H1 (cell line): ENCODE measurements at regions not wholly inside any gene's neighbourhood (a gene's known extent, or its start where the extent isn't known, plus 50 kb on each side); places are given as distances from the start of the nearest gene placed in this dataset.

Source experiments
- CTCF ChIA-PET: fragments of 300-600 bp; sonication (Branson Sonifier 250); formaldehyde crosslinking; loops from one replicate; lab custom pipeline; 2021; ENCODE audit not compliant: partially characterized antibody; lab: Charles Lee
- POLR2A ChIA-PET: fragments of 300-600 bp; sonication (Branson Sonifier 250); formaldehyde crosslinking; loops from one replicate; lab custom pipeline; 2021; ENCODE audit warnings: inconsistent platforms; ENCODE audit not compliant: partially characterized antibody; lab: Charles Lee
- DNase-seq, 2 experiments: peaks; one replicate each; pipeline versions ENCODE4 v3.0.0 to v3.0.0-alpha.2; 2010 to 2022; ENCODE audit warnings: low spot score in 2 of 2, low read depth in 1 of 2, mixed read lengths in 1 of 2
- FAIRE-seq: peaks from 2 replicates; lab custom pipeline; 2011; peaks lifted over from hg19 to GRCh38; lab: Jason Lieb, UNC
- H2AFZ ChIP-seq: 2 replicates; pipeline ENCODE4 v1.8.1; 2012; ENCODE audit warnings: low read length, inconsistent platforms
- H2AK5ac ChIP-seq: 2 replicates; pipeline ENCODE4 v1.6.1; 2013; ENCODE audit warnings: low read depth, low read length
- H2BK120ac ChIP-seq: replicated peaks from 2 replicates; pipeline ENCODE3; 2013; ENCODE audit warnings: low read depth, low read length, inconsistent platforms
- H2BK12ac ChIP-seq: 2 replicates; pipeline ENCODE4 v1.6.1; 2013; ENCODE audit warnings: low read depth, low read length
- H2BK15ac ChIP-seq: 2 replicates; pipeline ENCODE4 v1.6.1; 2013; ENCODE audit warnings: low read length
- H2BK20ac ChIP-seq: 2 replicates; pipeline ENCODE4 v1.6.1; 2013; ENCODE audit warnings: low read length
- H2BK5ac ChIP-seq: 2 replicates; pipeline ENCODE4 v1.6.1; 2013; ENCODE audit warnings: low read depth, low read length
- H3K14ac ChIP-seq: 2 replicates; pipeline ENCODE4 v1.6.1; 2013; ENCODE audit warnings: inconsistent platforms; ENCODE audit not compliant: insufficient read length
- H3K18ac ChIP-seq: 2 replicates; pipeline ENCODE4 v1.6.1; 2013; ENCODE audit warnings: low read length; ENCODE audit errors: extremely low read depth
- H3K23ac ChIP-seq: 2 replicates; pipeline ENCODE4 v1.6.1; 2013; ENCODE audit warnings: inconsistent platforms; ENCODE audit not compliant: insufficient read length
- H3K23me2 ChIP-seq: 2 replicates; pipeline ENCODE4 v1.6.1; 2013; ENCODE audit warnings: low read depth, low read length
- H3K27ac ChIP-seq: 2 replicates; pipeline ENCODE4 v1.6.1; 2011; ENCODE audit warnings: low read depth, low read length, inconsistent platforms
- H3K27me3 ChIP-seq, 4 experiments: replicated peaks in 1 of 4; 1 replicate in 1 of 4; 2 replicates in 3 of 4; pipeline versions ENCODE4 v1.6.1 to v1.8.1; 2011 to 2013; ENCODE audit warnings: low read length in 3 of 4, mild to moderate bottlenecking in 3 of 4, inconsistent platforms in 2 of 4, mixed read lengths in 2 of 4, moderate library complexity in 1 of 4; ENCODE audit not compliant: control insufficient read depth in 3 of 4, insufficient read depth in 3 of 4; ENCODE audit errors: extremely low read depth in 1 of 4
- H3K36me3 ChIP-seq, 4 experiments: 2 replicates each; pipeline versions ENCODE4 v1.6.1 to v1.8.1; 2011 to 2013; ENCODE audit warnings: mild to moderate bottlenecking in 4 of 4, low read length in 3 of 4, moderate library complexity in 2 of 4, control low read depth in 1 of 4, inconsistent platforms in 1 of 4; ENCODE audit not compliant: insufficient read depth in 4 of 4, control insufficient read depth in 2 of 4
- H3K4ac ChIP-seq: replicated peaks from 2 replicates; pipeline ENCODE3; 2013; ENCODE audit warnings: low read length, low read depth, mixed read lengths, inconsistent platforms; ENCODE audit not compliant: insufficient read length
- H3K4me1 ChIP-seq, 4 experiments: replicated peaks in 1 of 4; 1 replicate in 1 of 4; 2 replicates in 3 of 4; pipeline versions ENCODE4 v1.6.1 to v1.8.1; 2011 to 2013; ENCODE audit warnings: low read length in 3 of 4, inconsistent platforms in 2 of 4, mixed read lengths in 1 of 4; ENCODE audit not compliant: insufficient read depth in 4 of 4, control insufficient read depth in 3 of 4
- H3K4me2 ChIP-seq, 2 experiments: 2 replicates each; pipeline versions ENCODE4 v1.6.1 to v1.8.1; 2011 to 2013; ENCODE audit warnings: low read depth in 2 of 2, low read length in 2 of 2, control low read depth in 1 of 2, inconsistent platforms in 1 of 2, mild to moderate bottlenecking in 1 of 2; ENCODE audit not compliant: insufficient read depth in 1 of 2
- H3K4me3 ChIP-seq, 4 experiments: fragments of 200-600, 300-600 bp in 1 of 4; sonication (generic), shearing (Covaris generic), sonication (Bioruptor Twin) in 1 of 4; 2 replicates each; pipeline versions ENCODE4 v1.5.1 to v1.8.1; 2011 to 2016; ENCODE audit warnings: low read length in 4 of 4, low read depth in 3 of 4, control low read depth in 2 of 4, inconsistent platforms in 2 of 4, mild to moderate bottlenecking in 2 of 4, mixed read lengths in 1 of 4, moderate library complexity in 1 of 4; ENCODE audit not compliant: insufficient read depth in 2 of 4; ENCODE audit errors: extremely low read depth in 1 of 4
- H3K56ac ChIP-seq: replicated peaks from 2 replicates; pipeline ENCODE3; 2013; ENCODE audit warnings: low read depth, mild to moderate bottlenecking, mixed read lengths, low read length, inconsistent platforms; ENCODE audit not compliant: insufficient read length
- H3K79me1 ChIP-seq: 2 replicates; pipeline ENCODE4 v1.6.1; 2013; ENCODE audit warnings: low read depth, low read length, control low read depth
- H3K79me2 ChIP-seq, 2 experiments: 2 replicates each; pipeline versions ENCODE4 v1.6.1 to v1.8.1; 2012 to 2013; ENCODE audit warnings: low read length in 2 of 2, mild to moderate bottlenecking in 2 of 2, inconsistent platforms in 1 of 2; ENCODE audit not compliant: insufficient read depth in 2 of 2, control insufficient read depth in 1 of 2
- H3K9ac ChIP-seq, 4 experiments: replicated peaks in 1 of 4; 1 replicate in 1 of 4; 2 replicates in 3 of 4; pipeline versions ENCODE4 v1.6.1 to v1.8.1; 2011 to 2013; ENCODE audit warnings: low read depth in 3 of 4, low read length in 3 of 4, control low read depth in 2 of 4, mild to moderate bottlenecking in 2 of 4, moderate library complexity in 2 of 4, inconsistent platforms in 1 of 4; ENCODE audit errors: extremely low read depth in 1 of 4
- H3K9me3 ChIP-seq, 2 experiments: 2 replicates each; pipeline versions ENCODE4 v1.6.1 to v1.8.1; 2012 to 2013; ENCODE audit warnings: mild to moderate bottlenecking in 2 of 2, moderate library complexity in 2 of 2, control low read depth in 1 of 2, inconsistent platforms in 1 of 2, low read depth in 1 of 2, low read length in 1 of 2, mixed read lengths in 1 of 2; ENCODE audit not compliant: insufficient read depth in 2 of 2
- H4K20me1 ChIP-seq, 2 experiments: replicated peaks in 1 of 2; 2 replicates each; pipeline versions ENCODE3 to v1.8.1; 2011 to 2013; ENCODE audit warnings: inconsistent platforms in 2 of 2, low read length in 2 of 2, mild to moderate bottlenecking in 1 of 2; ENCODE audit not compliant: insufficient read depth in 2 of 2, control insufficient read depth in 1 of 2
- H4K5ac ChIP-seq: 2 replicates; pipeline ENCODE4 v1.6.1; 2013; ENCODE audit warnings: low read length, low read depth, mixed read lengths, inconsistent platforms; ENCODE audit not compliant: insufficient read length
- H4K8ac ChIP-seq: 2 replicates; pipeline ENCODE4 v1.8.0; 2013; ENCODE audit warnings: mild to moderate bottlenecking, moderate library complexity, low read length, inconsistent platforms; ENCODE audit not compliant: insufficient read depth; ENCODE audit errors: extremely low read depth
- H4K91ac ChIP-seq: replicated peaks from 2 replicates; pipeline ENCODE3; 2013; ENCODE audit warnings: low read length, mixed read lengths, inconsistent platforms; ENCODE audit not compliant: insufficient read length
- CHD1 ChIP-seq: IDR thresholded peaks from 2 replicates; pipeline ENCODE4 v1.6.1; 2012; ENCODE audit warnings: low read depth, low read length, improper control_type of control experiment
- CHD2 ChIP-seq: IDR thresholded peaks from 2 replicates; pipeline ENCODE4 v1.6.1; 2012; ENCODE audit warnings: low read length, improper control_type of control experiment
- EGR1 ChIP-seq: IDR thresholded peaks from 2 replicates; pipeline ENCODE4 v1.6.1; 2011; ENCODE audit warnings: low read depth, low read length, borderline replicate concordance
- SP2 ChIP-seq: IDR thresholded peaks from 2 replicates; pipeline ENCODE4 v1.6.1; 2012; ENCODE audit warnings: mild to moderate bottlenecking, low read length, inconsistent platforms
- SP4 ChIP-seq: IDR thresholded peaks from 2 replicates; pipeline ENCODE4 v1.6.1; 2012; ENCODE audit warnings: low read length, inconsistent platforms
- SUZ12 ChIP-seq: fragments of 200-600 bp; sonication (generic); IDR thresholded peaks from 2 replicates; pipeline ENCODE4 v1.6.1; 2012; ENCODE audit warnings: mild to moderate bottlenecking, inconsistent platforms, low read length, moderate library complexity, mixed read lengths
- ZNF274 ChIP-seq: IDR thresholded peaks from 2 replicates; pipeline ENCODE4 v1.7.0; 2012; ENCODE audit warnings: low read length, borderline replicate concordance; ENCODE audit errors: extremely low read depth
- WGBS, 2 experiments: shearing (Covaris generic) in 1 of 2; methylation state at CpG; one replicate each; pipeline versions ENCODE4 v1.1.6 to v1.1.7; 2013 to 2015; ENCODE audit warnings: low lambda C conversion rate in 2 of 2, mixed read lengths in 2 of 2, inconsistent platforms in 1 of 2, low coverage in 1 of 2, missing lambda C conversion rate in 1 of 2; ENCODE audit not compliant: insufficient replicate concordance in 2 of 2, insufficient coverage in 1 of 2, insufficient read length in 1 of 2; ENCODE audit errors: extremely low coverage in 1 of 2, missing lambda C conversion rate in 1 of 2; 5-methylcytosine and 5-hydroxymethylcytosine counted together
- TF ChIP-seq, protein P1 (sequence below): IDR thresholded peaks from 2 replicates; pipeline ENCODE4 v1.6.1; 2011; ENCODE audit warnings: low read depth, mild to moderate bottlenecking, low read length; ENCODE audit not compliant: insufficient read depth
- TF ChIP-seq, protein P2 (sequence below): IDR thresholded peaks from 2 replicates; pipeline ENCODE4 v1.6.1; 2011; ENCODE audit warnings: low read length, improper control_type of control experiment
- TF ChIP-seq, protein P3 (sequence below): IDR thresholded peaks from 2 replicates; pipeline ENCODE4 v1.6.1; 2012; ENCODE audit warnings: low read length, inconsistent platforms

DNA sequence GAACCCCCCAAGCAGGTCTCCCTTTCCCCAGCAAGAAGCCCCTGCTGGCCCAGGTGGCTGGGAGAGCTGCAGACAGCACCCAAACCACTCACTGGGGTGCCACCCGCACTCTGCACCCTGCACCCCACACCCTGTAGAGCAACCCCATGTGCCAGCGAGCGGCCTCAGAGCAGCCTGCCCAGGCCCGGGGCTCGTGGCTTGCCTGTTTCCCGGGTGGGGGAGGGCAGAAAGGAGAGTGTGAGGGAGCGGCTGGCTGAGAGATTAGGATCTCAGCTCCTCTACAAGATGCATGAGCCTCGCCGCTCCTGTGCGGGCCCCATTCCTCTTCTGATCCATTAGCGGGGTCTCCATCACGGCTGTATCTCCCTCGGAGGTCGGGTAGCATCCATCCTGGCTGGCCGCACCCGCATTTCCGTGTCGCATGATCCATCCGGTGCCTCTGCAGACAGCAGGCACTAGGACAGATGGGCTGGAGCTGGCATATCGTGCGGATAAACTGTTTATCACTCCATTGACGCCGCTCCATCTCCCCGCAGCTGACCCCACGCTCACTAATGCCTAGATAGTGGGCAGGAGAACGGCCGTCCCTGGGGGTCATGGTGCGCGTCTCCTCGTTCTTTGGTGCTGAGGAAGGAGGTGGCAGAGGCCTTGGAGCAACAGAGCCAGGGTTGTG, 54.4 kb downstream of the MRPL36 start:
- Histone ChIP-seq H3K14ac (no peak overlapping the region), H2BK120ac (no peak overlapping the region), H3K27ac (no peak overlapping the region), H2BK15ac (no peak overlapping the region), H3K23me2 (no peaks in the 10 kb centered on the region), H3K4me2 (no peak overlapping the region), H3K79me2 (no peaks in the 10 kb centered on the region), H2AK5ac (no peak overlapping the region), H4K20me1 (no peaks in the 10 kb centered on the region), H3K27me3 (no peaks in the 10 kb centered on the region), H3K9ac (no peak overlapping the region), H3K4me1 (no peaks in the 10 kb centered on the region), H4K5ac (no peak overlapping the region), H3K56ac (no peak overlapping the region), H3K36me3 (no peaks in the 10 kb centered on the region), H3K4me3 (no peak overlapping the region), H4K8ac (no peak overlapping the region), H4K91ac (no peak overlapping the region), H3K23ac (no peak overlapping the region), H2BK12ac (no peak overlapping the region), H3K9me3 (0 out of 4 replicates have a peak, but pooled peaks cover 0 to under 1% of the 10 kb centered on the region in 2 experiments), H2AFZ (no peak overlapping the region), H3K4ac (no peak overlapping the region), H2BK20ac (no peak overlapping the region), H2BK5ac (no peak overlapping the region), H3K18ac (no peak overlapping the region), H3K79me1 (no peaks in the 10 kb centered on the region)
- ChIA-PET CTCF (interaction anchor here (1.1 to 5.2 kb wide), 5 partner anchors 9 to 54 kb away, joined by 3 to 27 read pairs (median 9); no protein-coding TSS in a partner anchor), POLR2A (no interaction called here)
- 89% methylated on average over 30 of the region's 30 CpGs; no CpG with 5 or more reads in 1 of the 2 experiments for WGBS, 2 experiments
- FAIRE-seq = no peak
- DNase-seq = no peak
- TF ChIP-seq, protein P1, sequence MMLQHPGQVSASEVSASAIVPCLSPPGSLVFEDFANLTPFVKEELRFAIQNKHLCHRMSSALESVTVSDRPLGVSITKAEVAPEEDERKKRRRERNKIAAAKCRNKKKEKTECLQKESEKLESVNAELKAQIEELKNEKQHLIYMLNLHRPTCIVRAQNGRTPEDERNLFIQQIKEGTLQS = no peak
- TF ChIP-seq, protein P2, sequence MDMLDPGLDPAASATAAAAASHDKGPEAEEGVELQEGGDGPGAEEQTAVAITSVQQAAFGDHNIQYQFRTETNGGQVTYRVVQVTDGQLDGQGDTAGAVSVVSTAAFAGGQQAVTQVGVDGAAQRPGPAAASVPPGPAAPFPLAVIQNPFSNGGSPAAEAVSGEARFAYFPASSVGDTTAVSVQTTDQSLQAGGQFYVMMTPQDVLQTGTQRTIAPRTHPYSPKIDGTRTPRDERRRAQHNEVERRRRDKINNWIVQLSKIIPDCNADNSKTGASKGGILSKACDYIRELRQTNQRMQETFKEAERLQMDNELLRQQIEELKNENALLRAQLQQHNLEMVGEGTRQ = no peak
- no peak for TF ChIP-seq CHD2
- no peak for TF ChIP-seq SP4
- TF ChIP-seq SP2 = no peak
- TF ChIP-seq CHD1 = no peak
- TF ChIP-seq SUZ12 = no peak
- TF ChIP-seq, protein P3, sequence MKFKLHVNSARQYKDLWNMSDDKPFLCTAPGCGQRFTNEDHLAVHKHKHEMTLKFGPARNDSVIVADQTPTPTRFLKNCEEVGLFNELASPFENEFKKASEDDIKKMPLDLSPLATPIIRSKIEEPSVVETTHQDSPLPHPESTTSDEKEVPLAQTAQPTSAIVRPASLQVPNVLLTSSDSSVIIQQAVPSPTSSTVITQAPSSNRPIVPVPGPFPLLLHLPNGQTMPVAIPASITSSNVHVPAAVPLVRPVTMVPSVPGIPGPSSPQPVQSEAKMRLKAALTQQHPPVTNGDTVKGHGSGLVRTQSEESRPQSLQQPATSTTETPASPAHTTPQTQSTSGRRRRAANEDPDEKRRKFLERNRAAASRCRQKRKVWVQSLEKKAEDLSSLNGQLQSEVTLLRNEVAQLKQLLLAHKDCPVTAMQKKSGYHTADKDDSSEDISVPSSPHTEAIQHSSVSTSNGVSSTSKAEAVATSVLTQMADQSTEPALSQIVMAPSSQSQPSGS = no peak
- TF ChIP-seq ZNF274 = no peak
- TF ChIP-seq EGR1 = no peak
